ENCODE measurements at regions not wholly inside any gene's neighbourhood (a gene's known extent, or its start where the extent isn't known, plus 50 kb on each side); places are given as distances from the start of the nearest gene placed in this dataset.

DNA sequence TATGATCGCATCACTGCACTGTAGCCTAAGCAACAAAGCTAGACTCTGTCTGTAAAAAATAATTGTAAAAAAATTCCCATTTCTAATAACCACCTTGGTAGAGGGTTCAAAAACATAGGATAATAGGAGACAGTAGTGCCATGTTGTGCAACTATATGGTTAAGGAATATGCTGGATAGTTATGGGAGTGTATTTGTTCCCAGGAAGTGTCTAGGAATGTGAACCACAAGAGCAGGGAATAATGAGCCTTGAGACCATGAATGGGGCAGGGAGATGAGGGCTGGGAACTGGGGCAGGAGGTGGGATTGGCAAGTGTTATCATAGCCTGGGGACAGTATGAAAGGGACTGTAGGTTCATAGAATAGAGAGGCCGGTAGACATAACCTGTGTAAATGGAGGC lies 50.4 kb downstream of the RUSC2 start:
- Histone ChIP-seq H2AFZ (ENCODE audit: low read depth) (no peak overlapping the region), H3K27me3 (ENCODE audit: insufficient read depth) (no peaks in the 10 kb centered on the region), H3K27ac (ENCODE audit: low read depth in 2 of 2, low read length in 1 of 2) (no peak overlapping the region), H3K36me3 (replicated peaks in 1 of 2; ENCODE audit: control insufficient read depth in 1 of 2, insufficient read depth in 2 of 2, low read length in 1 of 2) (peaks cover 8 to 22% of the 10 kb centered on the region in 2 experiments), H4K20me1 (ENCODE audit: insufficient read depth) (peaks cover 15% of the 10 kb centered on the region; the same call in 1 of the 2 replicates), H3K9me3 (no peaks in the 10 kb centered on the region), H3K79me2 (ENCODE audit: insufficient read depth) (peaks cover 93% of the 10 kb centered on the region), H3K4me1 (ENCODE audit: control insufficient read depth in 1 of 2, insufficient read depth in 2 of 2, low read depth in 1 of 2, low read length in 1 of 2) (peaks cover 5 to 27% of the 10 kb centered on the region in 2 experiments; a peak in 3 of 4 replicates), H3K9ac (0 out of 2 replicates have a peak overlapping the region, but pooled peaks have one; percentile 66), H3F3A (replicated peaks; ENCODE audit: insufficient read depth) (peaks cover 7% of the 10 kb centered on the region), H3K4me3 (ENCODE audit: low read depth in 2 of 2, low read length in 1 of 2) (peak overlapping the region in 1 of 2 experiments; percentile 64; a peak in 2 of 4 replicates), H3K9me2 (no peaks in the 10 kb centered on the region), H3K4me2 (peak overlapping the region; percentile 87)
- ChIA-PET CTCF (interaction anchor here (1.1 to 4.6 kb wide), 5 partner anchors 14 to 50 kb away, joined by 3 to 37 read pairs (median 4); partner anchors contain the start of gene RUSC2), POLR2A (no interaction called here)
- TF ChIP-seq EP300 (IDR thresholded peaks at IDR 0.05; ENCODE audit: borderline replicate concordance in 1 of 2, low read depth in 1 of 2, low read length in 1 of 2) (no peak), NRF1 (IDR thresholded peaks at IDR 0.05; ENCODE audit: low read depth, low read length) (no peak), FOXM1 (IDR thresholded peaks at IDR 0.05; ENCODE audit: low read depth) (no peak), GATA2 (CRISPR knock-in tag; IDR thresholded peaks at IDR 0.05) (no peak), NFIC (IDR thresholded peaks at IDR 0.05; ENCODE audit: borderline replicate concordance) (no peak), TEAD4 (IDR thresholded peaks at IDR 0.05; ENCODE audit: borderline replicate concordance, insufficient read depth) (no peak), GABPA (IDR thresholded peaks at IDR 0.05; ENCODE audit: low read depth) (no peak), MXI1 (IDR thresholded peaks at IDR 0.05; ENCODE audit: low read depth, low read length) (no peak), CHD2 (IDR thresholded peaks at IDR 0.05; ENCODE audit: low read length, partially characterized antibody) (no peak), RCOR1 (IDR thresholded peaks at IDR 0.05; ENCODE audit: low read length) (no peak), RFX5 (IDR thresholded peaks at IDR 0.05; ENCODE audit: low read length) (no peak)
- TF ChIP-seq, protein P1, sequence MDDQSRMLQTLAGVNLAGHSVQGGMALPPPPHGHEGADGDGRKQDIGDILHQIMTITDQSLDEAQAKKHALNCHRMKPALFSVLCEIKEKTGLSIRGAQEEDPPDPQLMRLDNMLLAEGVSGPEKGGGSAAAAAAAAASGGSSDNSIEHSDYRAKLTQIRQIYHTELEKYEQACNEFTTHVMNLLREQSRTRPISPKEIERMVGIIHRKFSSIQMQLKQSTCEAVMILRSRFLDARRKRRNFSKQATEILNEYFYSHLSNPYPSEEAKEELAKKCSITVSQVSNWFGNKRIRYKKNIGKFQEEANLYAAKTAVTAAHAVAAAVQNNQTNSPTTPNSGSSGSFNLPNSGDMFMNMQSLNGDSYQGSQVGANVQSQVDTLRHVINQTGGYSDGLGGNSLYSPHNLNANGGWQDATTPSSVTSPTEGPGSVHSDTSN (IDR thresholded peaks at IDR 0.05): no peak
- TF ChIP-seq, protein P2, sequence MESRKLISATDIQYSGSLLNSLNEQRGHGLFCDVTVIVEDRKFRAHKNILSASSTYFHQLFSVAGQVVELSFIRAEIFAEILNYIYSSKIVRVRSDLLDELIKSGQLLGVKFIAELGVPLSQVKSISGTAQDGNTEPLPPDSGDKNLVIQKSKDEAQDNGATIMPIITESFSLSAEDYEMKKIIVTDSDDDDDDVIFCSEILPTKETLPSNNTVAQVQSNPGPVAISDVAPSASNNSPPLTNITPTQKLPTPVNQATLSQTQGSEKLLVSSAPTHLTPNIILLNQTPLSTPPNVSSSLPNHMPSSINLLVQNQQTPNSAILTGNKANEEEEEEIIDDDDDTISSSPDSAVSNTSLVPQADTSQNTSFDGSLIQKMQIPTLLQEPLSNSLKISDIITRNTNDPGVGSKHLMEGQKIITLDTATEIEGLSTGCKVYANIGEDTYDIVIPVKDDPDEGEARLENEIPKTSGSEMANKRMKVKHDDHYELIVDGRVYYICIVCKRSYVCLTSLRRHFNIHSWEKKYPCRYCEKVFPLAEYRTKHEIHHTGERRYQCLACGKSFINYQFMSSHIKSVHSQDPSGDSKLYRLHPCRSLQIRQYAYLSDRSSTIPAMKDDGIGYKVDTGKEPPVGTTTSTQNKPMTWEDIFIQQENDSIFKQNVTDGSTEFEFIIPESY (IDR thresholded peaks at IDR 0.05; ENCODE audit: borderline replicate concordance, low read depth): no peak
- TF ChIP-seq, protein P3, sequence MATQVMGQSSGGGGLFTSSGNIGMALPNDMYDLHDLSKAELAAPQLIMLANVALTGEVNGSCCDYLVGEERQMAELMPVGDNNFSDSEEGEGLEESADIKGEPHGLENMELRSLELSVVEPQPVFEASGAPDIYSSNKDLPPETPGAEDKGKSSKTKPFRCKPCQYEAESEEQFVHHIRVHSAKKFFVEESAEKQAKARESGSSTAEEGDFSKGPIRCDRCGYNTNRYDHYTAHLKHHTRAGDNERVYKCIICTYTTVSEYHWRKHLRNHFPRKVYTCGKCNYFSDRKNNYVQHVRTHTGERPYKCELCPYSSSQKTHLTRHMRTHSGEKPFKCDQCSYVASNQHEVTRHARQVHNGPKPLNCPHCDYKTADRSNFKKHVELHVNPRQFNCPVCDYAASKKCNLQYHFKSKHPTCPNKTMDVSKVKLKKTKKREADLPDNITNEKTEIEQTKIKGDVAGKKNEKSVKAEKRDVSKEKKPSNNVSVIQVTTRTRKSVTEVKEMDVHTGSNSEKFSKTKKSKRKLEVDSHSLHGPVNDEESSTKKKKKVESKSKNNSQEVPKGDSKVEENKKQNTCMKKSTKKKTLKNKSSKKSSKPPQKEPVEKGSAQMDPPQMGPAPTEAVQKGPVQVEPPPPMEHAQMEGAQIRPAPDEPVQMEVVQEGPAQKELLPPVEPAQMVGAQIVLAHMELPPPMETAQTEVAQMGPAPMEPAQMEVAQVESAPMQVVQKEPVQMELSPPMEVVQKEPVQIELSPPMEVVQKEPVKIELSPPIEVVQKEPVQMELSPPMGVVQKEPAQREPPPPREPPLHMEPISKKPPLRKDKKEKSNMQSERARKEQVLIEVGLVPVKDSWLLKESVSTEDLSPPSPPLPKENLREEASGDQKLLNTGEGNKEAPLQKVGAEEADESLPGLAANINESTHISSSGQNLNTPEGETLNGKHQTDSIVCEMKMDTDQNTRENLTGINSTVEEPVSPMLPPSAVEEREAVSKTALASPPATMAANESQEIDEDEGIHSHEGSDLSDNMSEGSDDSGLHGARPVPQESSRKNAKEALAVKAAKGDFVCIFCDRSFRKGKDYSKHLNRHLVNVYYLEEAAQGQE (IDR thresholded peaks at IDR 0.05; ENCODE audit: low read depth, low read length): no peak
- TF ChIP-seq, protein P4, sequence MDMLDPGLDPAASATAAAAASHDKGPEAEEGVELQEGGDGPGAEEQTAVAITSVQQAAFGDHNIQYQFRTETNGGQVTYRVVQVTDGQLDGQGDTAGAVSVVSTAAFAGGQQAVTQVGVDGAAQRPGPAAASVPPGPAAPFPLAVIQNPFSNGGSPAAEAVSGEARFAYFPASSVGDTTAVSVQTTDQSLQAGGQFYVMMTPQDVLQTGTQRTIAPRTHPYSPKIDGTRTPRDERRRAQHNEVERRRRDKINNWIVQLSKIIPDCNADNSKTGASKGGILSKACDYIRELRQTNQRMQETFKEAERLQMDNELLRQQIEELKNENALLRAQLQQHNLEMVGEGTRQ (IDR thresholded peaks at IDR 0.05; ENCODE audit: borderline replicate concordance, low read depth, low read length): no peak
- no peak for DNase-seq
- WGBS (ENCODE audit: low lambda C conversion rate): 96% methylated on average over 2 of the region's 2 CpGs
